Left lobe of liver (tissue), 2 donors: ENCODE measurements at regions not wholly inside any gene's neighbourhood (a gene's known extent, or its start where the extent isn't known, plus 50 kb on each side); places are given as distances from the start of the nearest gene placed in this dataset.

ENCODE experiments used
- ATAC-seq: fragments of 200-7000 bp; cut with Tn5 transposase; one replicate; pipeline ENCODE4 v1.9.1; 2020; ENCODE audit warnings: mild to moderate bottlenecking, moderate library complexity
- DNase-seq: peaks from one replicate; pipeline ENCODE4 v3.0.0-alpha.2; 2020; ENCODE audit warnings: low spot score
- donor health status: DM: no; HTN: no; CAD: no; lungs with moderate emphysema.
- donor health status: DM: no; HTN: yes; CAD: no.

DNA sequence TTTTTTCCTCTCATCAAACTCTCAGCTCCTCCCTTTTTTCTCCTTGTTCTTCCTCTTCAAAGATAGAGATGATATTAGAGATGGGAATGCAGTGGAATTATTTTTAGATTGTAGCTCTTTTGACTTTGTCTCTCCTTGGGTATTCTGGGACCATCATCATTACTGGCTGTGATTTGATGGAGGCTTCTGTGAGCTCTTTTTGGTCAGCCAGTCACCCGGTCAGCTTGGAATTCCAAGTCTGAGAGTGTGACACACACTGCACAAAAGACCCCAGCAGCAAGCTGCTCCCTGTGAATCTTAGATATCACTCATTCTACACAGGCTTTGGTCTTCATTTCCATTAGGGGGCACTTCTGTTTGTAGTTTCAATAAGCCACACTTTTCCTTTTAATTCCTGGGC lies 51.6 kb upstream of the NEK7 start:
- no peak for ATAC-seq

DNA sequence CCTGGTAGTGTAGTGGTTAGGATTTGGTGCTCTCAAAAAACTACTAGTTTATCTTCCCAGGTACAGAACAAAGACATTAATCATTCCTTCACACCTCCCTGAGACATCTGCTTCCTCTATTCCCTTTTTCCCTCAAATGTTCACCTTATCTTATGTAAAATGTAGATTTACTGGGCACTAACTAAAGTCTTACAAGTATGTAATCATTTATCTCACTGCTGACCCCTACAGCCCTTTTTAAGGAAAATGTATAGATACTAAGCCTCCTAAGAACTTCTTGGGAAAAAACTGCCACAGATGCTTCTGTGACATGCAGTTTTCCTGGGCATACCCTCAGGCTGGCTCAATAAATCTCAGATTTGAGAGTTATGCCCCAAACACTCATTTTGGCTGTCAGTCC lies 50.8 kb upstream of the NEK7 start:
- ATAC-seq: no peak
- no peak for DNase-seq

More for the DNA sequence above, 51.6 kb upstream of the NEK7 start:
- no peak for DNase-seq
